ENCODE measurements at regions not wholly inside any gene's neighbourhood (a gene's known extent, or its start where the extent isn't known, plus 50 kb on each side); places are given as distances from the start of the nearest gene placed in this dataset.

DNA sequence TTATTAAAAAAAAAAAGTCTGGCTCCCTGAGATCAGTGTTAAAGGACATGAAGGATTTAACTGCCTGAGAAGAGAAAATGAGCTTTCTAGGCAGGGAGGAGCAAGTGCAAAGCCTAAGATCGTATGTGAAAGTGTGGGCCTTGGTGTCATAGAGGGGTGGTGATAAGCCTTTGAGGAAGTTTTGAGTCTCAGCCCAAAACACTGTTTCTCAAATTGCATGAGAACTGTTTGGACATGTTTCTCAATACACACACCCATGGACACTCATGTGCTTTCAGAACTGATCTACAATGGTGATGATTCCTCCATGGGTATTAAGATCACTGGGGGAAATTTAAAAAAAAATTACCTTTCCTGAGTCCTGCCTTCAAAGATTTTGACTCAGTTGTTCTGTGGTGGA lies 336.7 kb upstream of the RND3 start:
- TF ChIP-seq, protein P1, sequence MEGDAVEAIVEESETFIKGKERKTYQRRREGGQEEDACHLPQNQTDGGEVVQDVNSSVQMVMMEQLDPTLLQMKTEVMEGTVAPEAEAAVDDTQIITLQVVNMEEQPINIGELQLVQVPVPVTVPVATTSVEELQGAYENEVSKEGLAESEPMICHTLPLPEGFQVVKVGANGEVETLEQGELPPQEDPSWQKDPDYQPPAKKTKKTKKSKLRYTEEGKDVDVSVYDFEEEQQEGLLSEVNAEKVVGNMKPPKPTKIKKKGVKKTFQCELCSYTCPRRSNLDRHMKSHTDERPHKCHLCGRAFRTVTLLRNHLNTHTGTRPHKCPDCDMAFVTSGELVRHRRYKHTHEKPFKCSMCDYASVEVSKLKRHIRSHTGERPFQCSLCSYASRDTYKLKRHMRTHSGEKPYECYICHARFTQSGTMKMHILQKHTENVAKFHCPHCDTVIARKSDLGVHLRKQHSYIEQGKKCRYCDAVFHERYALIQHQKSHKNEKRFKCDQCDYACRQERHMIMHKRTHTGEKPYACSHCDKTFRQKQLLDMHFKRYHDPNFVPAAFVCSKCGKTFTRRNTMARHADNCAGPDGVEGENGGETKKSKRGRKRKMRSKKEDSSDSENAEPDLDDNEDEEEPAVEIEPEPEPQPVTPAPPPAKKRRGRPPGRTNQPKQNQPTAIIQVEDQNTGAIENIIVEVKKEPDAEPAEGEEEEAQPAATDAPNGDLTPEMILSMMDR (IDR thresholded peaks at IDR 0.05), result no peak
- H3K27me3 ChIP-seq (ENCODE audit: control insufficient read depth, insufficient read depth, low read length), result no peaks in the 10 kb centered on the region
- no peak overlapping the region for H3K4me2 ChIP-seq (ENCODE audit: low read length)
- H3K36me3 ChIP-seq (ENCODE audit: control insufficient read depth, insufficient read depth, low read length), result no peaks in the 10 kb centered on the region
- no peaks in the 10 kb centered on the region for H3K4me1 ChIP-seq
- H3K4me3 ChIP-seq (ENCODE audit: low read depth, low read length), result no peak overlapping the region
- no peaks in the 10 kb centered on the region for H3K9me3 ChIP-seq (ENCODE audit: control insufficient read depth, low read length)
- no peak overlapping the region for H3K9ac ChIP-seq
- no peak overlapping the region for H3K27ac ChIP-seq
- H3K79me2 ChIP-seq, result no peaks in the 10 kb centered on the region
- H2AFZ ChIP-seq, result no peak overlapping the region

DNA sequence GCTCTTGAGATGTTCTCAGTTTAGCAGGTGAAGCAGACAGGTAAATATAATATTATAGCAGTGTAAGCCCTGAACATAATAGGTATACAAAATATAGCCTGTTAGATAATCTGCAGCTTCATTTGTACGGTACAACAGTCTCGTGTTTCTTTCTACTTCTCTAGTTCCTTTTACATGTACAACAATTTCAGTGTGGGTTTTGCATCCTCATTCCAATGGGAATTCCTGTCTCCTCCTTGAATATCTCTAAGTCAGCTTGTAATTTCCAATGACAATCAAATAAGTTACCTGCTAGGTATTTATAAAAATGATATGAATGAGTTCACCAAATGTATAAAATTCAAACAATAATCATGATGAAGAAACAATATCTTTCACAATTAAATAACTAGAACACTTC lies 330.0 kb upstream of the RND3 start:
- H3K4me2 ChIP-seq (ENCODE audit: low read length), result no peak overlapping the region
- TF ChIP-seq, protein P1 (IDR thresholded peaks at IDR 0.05), result no peak
- no peak overlapping the region for H3K9ac ChIP-seq
- no peak overlapping the region for H3K4me3 ChIP-seq (ENCODE audit: low read depth, low read length)
- H2AFZ ChIP-seq, result no peak overlapping the region
- H3K27me3 ChIP-seq (ENCODE audit: control insufficient read depth, insufficient read depth, low read length), result no peaks in the 10 kb centered on the region
- H3K27ac ChIP-seq, result no peak overlapping the region
- H3K4me1 ChIP-seq, result no peaks in the 10 kb centered on the region
- H3K36me3 ChIP-seq (ENCODE audit: control insufficient read depth, insufficient read depth, low read length), result no peaks in the 10 kb centered on the region
- H3K9me3 ChIP-seq (ENCODE audit: control insufficient read depth, low read length), result no peaks in the 10 kb centered on the region
- no peaks in the 10 kb centered on the region for H3K79me2 ChIP-seq

DNA sequence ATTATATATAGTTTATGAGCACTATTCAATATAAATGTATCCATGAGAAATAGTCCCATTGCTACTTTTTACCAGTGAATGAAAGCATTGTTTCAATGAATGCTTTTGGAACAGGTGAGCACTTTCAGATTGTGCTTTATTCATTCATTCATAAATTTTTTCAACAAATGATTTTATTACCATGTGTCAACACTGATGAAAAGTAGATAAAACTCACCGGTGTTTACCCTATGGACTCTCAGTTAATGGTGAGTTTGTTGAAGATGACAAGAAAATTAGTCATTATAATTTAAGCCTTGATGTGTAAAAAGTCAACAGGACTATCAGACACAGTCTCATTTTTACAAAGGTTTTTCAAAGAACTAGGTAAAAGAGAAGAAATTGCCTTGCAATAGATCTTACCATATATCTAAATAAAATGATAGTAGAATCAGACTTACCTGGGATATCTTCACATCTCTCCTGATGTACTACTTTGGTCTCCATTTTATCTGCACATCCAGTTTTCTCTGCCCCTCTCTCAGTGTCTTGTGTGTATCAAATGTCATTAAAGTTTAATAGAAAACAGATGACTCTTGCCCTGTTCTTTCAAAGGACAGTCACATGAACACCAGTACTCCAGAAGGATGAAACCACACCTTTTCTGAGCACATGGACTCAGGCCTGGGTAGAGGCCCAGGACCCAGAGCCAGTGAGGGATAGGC lies 325.3 kb upstream of the RND3 start:
- Histone ChIP-seq H3K4me1 (no peaks in the 10 kb centered on the region), H3K9ac (no peak overlapping the region), H3K4me3 (ENCODE audit: low read depth, low read length) (no peak overlapping the region), H3K4me2 (ENCODE audit: low read length) (no peak overlapping the region), H3K36me3 (ENCODE audit: control insufficient read depth, insufficient read depth, low read length) (no peaks in the 10 kb centered on the region), H2AFZ (no peak overlapping the region), H3K9me3 (ENCODE audit: control insufficient read depth, low read length) (no peaks in the 10 kb centered on the region), H3K27me3 (ENCODE audit: control insufficient read depth, insufficient read depth, low read length) (no peaks in the 10 kb centered on the region), H3K27ac (no peak overlapping the region), H3K79me2 (no peaks in the 10 kb centered on the region)
- TF ChIP-seq, protein P1 (IDR thresholded peaks at IDR 0.05), result no peak

DNA sequence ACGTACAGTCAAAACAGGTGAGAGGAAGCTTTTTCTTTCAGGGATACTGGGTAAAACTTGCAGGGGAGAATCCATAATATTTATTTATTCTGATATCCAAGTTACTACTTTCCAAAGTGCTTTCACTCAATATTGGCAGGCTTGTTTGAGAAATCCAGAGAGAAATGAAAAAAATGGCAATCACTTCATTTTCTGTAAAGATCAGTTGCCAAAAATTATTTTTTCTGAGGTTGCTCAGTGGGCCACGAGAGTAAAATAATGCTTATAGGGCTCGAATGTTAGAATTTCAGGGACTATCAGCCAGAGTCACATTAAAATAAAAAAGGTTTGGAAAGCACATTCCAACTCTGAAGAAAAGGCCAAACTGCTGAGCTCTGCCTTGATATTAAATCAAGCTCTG lies 324.6 kb upstream of the RND3 start:
- no peak overlapping the region for H3K4me3 ChIP-seq (ENCODE audit: low read depth, low read length)
- H3K4me1 ChIP-seq, result no peaks in the 10 kb centered on the region
- H2AFZ ChIP-seq, result no peak overlapping the region
- H3K27ac ChIP-seq, result no peak overlapping the region
- H3K9ac ChIP-seq, result no peak overlapping the region
- no peaks in the 10 kb centered on the region for H3K36me3 ChIP-seq (ENCODE audit: control insufficient read depth, insufficient read depth, low read length)
- no peak overlapping the region for H3K4me2 ChIP-seq (ENCODE audit: low read length)
- no peaks in the 10 kb centered on the region for H3K27me3 ChIP-seq (ENCODE audit: control insufficient read depth, insufficient read depth, low read length)
- H3K9me3 ChIP-seq (ENCODE audit: control insufficient read depth, low read length), result no peaks in the 10 kb centered on the region
- no peaks in the 10 kb centered on the region for H3K79me2 ChIP-seq
- TF ChIP-seq, protein P1 (IDR thresholded peaks at IDR 0.05), result no peak

DNA sequence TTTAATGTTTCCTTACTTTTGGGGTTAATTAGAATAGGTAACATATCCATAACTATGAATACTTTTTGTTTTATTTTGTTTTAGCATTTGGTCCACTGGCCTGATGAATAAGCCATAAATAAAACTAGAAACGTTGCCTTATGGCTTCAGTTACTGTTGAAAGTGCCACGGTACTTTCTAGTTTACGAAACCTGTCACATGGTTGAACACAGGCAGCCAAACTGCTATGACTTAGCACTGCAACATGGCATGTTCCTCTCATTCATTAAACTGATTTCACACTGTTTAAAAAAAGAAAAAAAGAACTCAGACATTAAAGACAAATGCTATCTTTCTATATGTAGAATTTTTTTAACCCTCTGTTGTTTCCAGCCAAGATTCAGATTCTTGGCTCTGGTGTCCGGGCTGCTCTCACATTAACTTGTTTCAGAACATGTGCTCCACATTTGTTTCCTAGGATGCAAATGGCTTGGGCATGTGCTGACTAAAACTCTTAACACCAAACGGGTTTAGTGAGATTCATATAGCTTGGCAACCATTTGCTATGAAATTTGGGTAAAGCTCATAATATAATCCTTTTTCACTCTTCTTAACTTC lies 323.9 kb upstream of the RND3 start:
- Histone ChIP-seq H3K4me2 (ENCODE audit: low read length) (no peak overlapping the region), H3K4me3 (ENCODE audit: low read depth, low read length) (no peak overlapping the region), H3K9ac (no peak overlapping the region), H3K36me3 (ENCODE audit: control insufficient read depth, insufficient read depth, low read length) (no peaks in the 10 kb centered on the region), H2AFZ (no peak overlapping the region), H3K27me3 (ENCODE audit: control insufficient read depth, insufficient read depth, low read length) (no peaks in the 10 kb centered on the region), H3K79me2 (no peaks in the 10 kb centered on the region), H3K27ac (no peak overlapping the region), H3K4me1 (no peaks in the 10 kb centered on the region), H3K9me3 (ENCODE audit: control insufficient read depth, low read length) (no peaks in the 10 kb centered on the region)
- TF ChIP-seq, protein P1 (IDR thresholded peaks at IDR 0.05), result no peak
